ENCODE measurements at regions not wholly inside any gene's neighbourhood (a gene's known extent, or its start where the extent isn't known, plus 50 kb on each side); places are given as distances from the start of the nearest gene placed in this dataset.

GRCh38 chr5:44652674-44653073, 156.1 kb upstream of the MRPS30 start:
- no peak for DNase-seq

GRCh38 chr5:44646016-44646415, 162.7 kb upstream of the MRPS30 start:
- no peak for DNase-seq

GRCh38 chr5:44645502-44645901, 163.2 kb upstream of the MRPS30 start:
- DNase-seq: no peak

GRCh38 chr5:44644628-44645027, 164.1 kb upstream of the MRPS30 start:
- DNase-seq: no peak

GRCh38 chr5:44641820-44642219, 166.9 kb upstream of the MRPS30 start:
- DNase-seq: no peak

GRCh38 chr5:44640945-44641456, 167.7 kb upstream of the MRPS30 start:
- DNase-seq: no peak

GRCh38 chr5:44637916-44638869, 170.6 kb upstream of the MRPS30 start:
- DNase-seq: no peak

- no peak for DNase-seq
Measured at GRCh38 chr5:44632344-44632743, 176.4 kb upstream of the MRPS30 start.

- DNase-seq: no peak
Measured at GRCh38 chr5:44626846-44627245, 181.9 kb upstream of the MRPS30 start.

- DNase-seq: no peak
Measured at GRCh38 chr5:44622331-44622730, 186.4 kb upstream of the MRPS30 start.

GRCh38 chr5:44619875-44620610, 188.7 kb upstream of the MRPS30 start:
- DNase-seq: no peak

GRCh38 chr5:44614845-44615244, 193.9 kb upstream of the MRPS30 start:
- DNase-seq: no peak

GRCh38 chr5:44613936-44614335, 194.8 kb upstream of the MRPS30 start:
- no peak for DNase-seq

- no peak for DNase-seq
Measured at GRCh38 chr5:44605926-44606325, 202.8 kb upstream of the MRPS30 start.

GRCh38 chr5:44603496-44604272, 205.1 kb upstream of the MRPS30 start:
- no peak for DNase-seq

GRCh38 chr5:44574678-44575077, 185.5 kb upstream of the FGF10 start:
- no peak for DNase-seq

GRCh38 chr5:44568519-44568918, 179.3 kb upstream of the FGF10 start:
- DNase-seq: no peak

- DNase-seq: no peak
Measured at GRCh38 chr5:44565902-44566301, 176.7 kb upstream of the FGF10 start.

- DNase-seq: no peak
Measured at GRCh38 chr5:44565360-44565759, 176.1 kb upstream of the FGF10 start.

GRCh38 chr5:44546286-44546685, 157.1 kb upstream of the FGF10 start:
- DNase-seq: no peak

- DNase-seq: no peak
Measured at GRCh38 chr5:44543511-44543910, 154.3 kb upstream of the FGF10 start.

- DNase-seq: no peak
Measured at GRCh38 chr5:44542470-44542869, 153.2 kb upstream of the FGF10 start.

- no peak for DNase-seq
Measured at GRCh38 chr5:44539602-44539919, 150.3 kb upstream of the FGF10 start.
